Liver (tissue), 8 donors: ENCODE measurements at regions not wholly inside any gene's neighbourhood (a gene's known extent, or its start where the extent isn't known, plus 50 kb on each side); places are given as distances from the start of the nearest gene placed in this dataset.

Source experiments
- DNase-seq: peaks from one replicate; pipeline ENCODE4 v3.0.0-alpha.2; 2017; ENCODE audit warnings: low spot score
- H3K27ac ChIP-seq, 2 donors: one replicate each; pipeline ENCODE4 v1.7.0; 2013; ENCODE audit warnings: inconsistent platforms in 2 of 2, low read length in 2 of 2, control low read depth in 1 of 2, low read depth in 1 of 2, mild to moderate bottlenecking in 1 of 2
- H3K27me3 ChIP-seq, 4 donors: one replicate each; pipeline versions ENCODE4 v1.6.1 to v1.7.0; 2013; ENCODE audit warnings: low read length in 3 of 4, inconsistent platforms in 1 of 4, mild to moderate bottlenecking in 1 of 4, moderate library complexity in 1 of 4; ENCODE audit not compliant: control insufficient read depth in 4 of 4, insufficient read depth in 4 of 4
- H3K36me3 ChIP-seq, 4 donors: one replicate each; pipeline versions ENCODE4 v1.6.1 to v1.7.0; 2013; ENCODE audit warnings: low read length in 3 of 4, mild to moderate bottlenecking in 3 of 4, low read depth in 1 of 4, moderate library complexity in 1 of 4; ENCODE audit not compliant: control insufficient read depth in 4 of 4, insufficient read depth in 3 of 4
- H3K4me1 ChIP-seq, 4 donors: one replicate each; pipeline versions ENCODE4 v1.6.1 to v1.7.0; 2013; ENCODE audit warnings: low read length in 3 of 4, mild to moderate bottlenecking in 3 of 4, moderate library complexity in 1 of 4; ENCODE audit not compliant: control insufficient read depth in 4 of 4, insufficient read depth in 4 of 4
- H3K4me3 ChIP-seq, 3 donors: one replicate each; pipeline versions ENCODE4 v1.6.1 to v1.7.0; 2013; ENCODE audit warnings: low read length in 3 of 3, control low read depth in 1 of 3, low read depth in 1 of 3, mild to moderate bottlenecking in 1 of 3
- H3K9ac ChIP-seq, 2 donors: one replicate each; pipeline ENCODE4 v1.7.0; 2013; ENCODE audit warnings: low read length in 2 of 2, mild to moderate bottlenecking in 2 of 2, moderate library complexity in 2 of 2, control low read depth in 1 of 2, low read depth in 1 of 2
- H3K9me3 ChIP-seq, 4 donors: one replicate each; pipeline versions ENCODE4 v1.6.1 to v1.7.0; 2013; ENCODE audit warnings: low read length in 3 of 4; ENCODE audit not compliant: control insufficient read depth in 4 of 4
- ATF3 ChIP-seq: IDR thresholded peaks from 2 replicates; pipeline ENCODE4 v1.6.1; 2016; ENCODE audit warnings: antibody characterized with exemption
- EGR1 ChIP-seq, 2 donors: IDR thresholded peaks; 2 replicates each; pipeline ENCODE4 v1.6.1; 2016 to 2018; ENCODE audit warnings: antibody characterized with exemption in 2 of 2, low read depth in 2 of 2
- FOXA1 ChIP-seq: IDR thresholded peaks from 2 replicates; pipeline ENCODE4 v1.6.1; 2016; ENCODE audit warnings: antibody characterized with exemption
- FOXA2 ChIP-seq: IDR thresholded peaks from 2 replicates; pipeline ENCODE4 v1.6.1; 2016; ENCODE audit warnings: antibody characterized with exemption
- GABPA ChIP-seq, 2 donors: IDR thresholded peaks in 1 of 2; conservative IDR thresholded peaks in 1 of 2; 2 replicates each; pipeline ENCODE4 v1.6.1; 2016; ENCODE audit warnings: antibody characterized with exemption in 2 of 2, mild to moderate bottlenecking in 1 of 2, moderate library complexity in 1 of 2
- HNF4A ChIP-seq, 2 donors: conservative IDR thresholded peaks; 2 replicates each; pipeline ENCODE4 v1.6.1; 2016; ENCODE audit warnings: antibody characterized with exemption in 2 of 2, mild to moderate bottlenecking in 2 of 2
- HNF4G ChIP-seq: IDR thresholded peaks from 2 replicates; pipeline ENCODE4 v1.6.1; 2016; ENCODE audit warnings: antibody characterized with exemption
- JUND ChIP-seq, 2 donors: IDR thresholded peaks; 2 replicates each; pipeline ENCODE4 v1.6.1; 2016; ENCODE audit warnings: antibody characterized with exemption in 2 of 2
- MAX ChIP-seq: IDR thresholded peaks from 2 replicates; pipeline ENCODE4 v1.6.1; 2016; ENCODE audit warnings: antibody characterized with exemption
- NR2F2 ChIP-seq: IDR thresholded peaks from 2 replicates; pipeline ENCODE4 v1.6.1; 2016; ENCODE audit warnings: antibody characterized with exemption
- RAD21 ChIP-seq, 2 donors: IDR thresholded peaks; 2 replicates each; pipeline ENCODE4 v1.6.1; 2016; ENCODE audit warnings: antibody characterized with exemption in 2 of 2, mild to moderate bottlenecking in 2 of 2
- RXRA ChIP-seq, 2 donors: IDR thresholded peaks; 2 replicates each; pipeline ENCODE4 v1.6.1; 2017 to 2018; ENCODE audit warnings: antibody characterized with exemption in 2 of 2, mild to moderate bottlenecking in 1 of 2
- SP1 ChIP-seq: IDR thresholded peaks from 2 replicates; pipeline ENCODE4 v1.6.1; 2018; ENCODE audit warnings: antibody characterized with exemption, mild to moderate bottlenecking
- YY1 ChIP-seq: IDR thresholded peaks from 2 replicates; pipeline ENCODE4 v1.6.1; 2016; ENCODE audit warnings: antibody characterized with exemption, mild to moderate bottlenecking
- ZBTB33 ChIP-seq: IDR thresholded peaks from 2 replicates; pipeline ENCODE4 v1.6.1; 2016; ENCODE audit warnings: antibody characterized with exemption
- WGBS: extraction: QIAGEN DNeasy Blood & Tissue Kit; methylation state at CpG from one replicate; pipeline ENCODE4 v1.1.7; 2013; 5-methylcytosine and 5-hydroxymethylcytosine counted together
- TF ChIP-seq, protein P1 (sequence below): IDR thresholded peaks from 2 replicates; pipeline ENCODE4 v1.6.1; 2016; ENCODE audit warnings: antibody characterized with exemption, mild to moderate bottlenecking
- TF ChIP-seq, protein P2 (sequence below): fragments of 150-350 bp; IDR thresholded peaks from 2 replicates; pipeline ENCODE4 v1.5.1; 2017; ENCODE audit warnings: improper control_type of control experiment, low read depth, low read length; ENCODE audit not compliant: missing input control
- donor health status: healthy.
- donor health status: healthy.
- donor health status: healthy.
- donor health status: healthy.
- donor health status: healthy.

GRCh38 chr2:145909766-145910165 is 1389.8 kb upstream of the ZEB2 start:
- H3K4me3 ChIP-seq = no peak overlapping the region
- no peak overlapping the region for H3K27ac ChIP-seq
- no peak for TF ChIP-seq MAX
- TF ChIP-seq GABPA (IDR thresholded peaks at IDR 0.05 in 1 of 2, conservative IDR thresholded peaks at IDR 0.05 in 1 of 2) = no peak
- TF ChIP-seq RXRA (IDR thresholded peaks at IDR 0.05) = no peak
- TF ChIP-seq, protein P1, sequence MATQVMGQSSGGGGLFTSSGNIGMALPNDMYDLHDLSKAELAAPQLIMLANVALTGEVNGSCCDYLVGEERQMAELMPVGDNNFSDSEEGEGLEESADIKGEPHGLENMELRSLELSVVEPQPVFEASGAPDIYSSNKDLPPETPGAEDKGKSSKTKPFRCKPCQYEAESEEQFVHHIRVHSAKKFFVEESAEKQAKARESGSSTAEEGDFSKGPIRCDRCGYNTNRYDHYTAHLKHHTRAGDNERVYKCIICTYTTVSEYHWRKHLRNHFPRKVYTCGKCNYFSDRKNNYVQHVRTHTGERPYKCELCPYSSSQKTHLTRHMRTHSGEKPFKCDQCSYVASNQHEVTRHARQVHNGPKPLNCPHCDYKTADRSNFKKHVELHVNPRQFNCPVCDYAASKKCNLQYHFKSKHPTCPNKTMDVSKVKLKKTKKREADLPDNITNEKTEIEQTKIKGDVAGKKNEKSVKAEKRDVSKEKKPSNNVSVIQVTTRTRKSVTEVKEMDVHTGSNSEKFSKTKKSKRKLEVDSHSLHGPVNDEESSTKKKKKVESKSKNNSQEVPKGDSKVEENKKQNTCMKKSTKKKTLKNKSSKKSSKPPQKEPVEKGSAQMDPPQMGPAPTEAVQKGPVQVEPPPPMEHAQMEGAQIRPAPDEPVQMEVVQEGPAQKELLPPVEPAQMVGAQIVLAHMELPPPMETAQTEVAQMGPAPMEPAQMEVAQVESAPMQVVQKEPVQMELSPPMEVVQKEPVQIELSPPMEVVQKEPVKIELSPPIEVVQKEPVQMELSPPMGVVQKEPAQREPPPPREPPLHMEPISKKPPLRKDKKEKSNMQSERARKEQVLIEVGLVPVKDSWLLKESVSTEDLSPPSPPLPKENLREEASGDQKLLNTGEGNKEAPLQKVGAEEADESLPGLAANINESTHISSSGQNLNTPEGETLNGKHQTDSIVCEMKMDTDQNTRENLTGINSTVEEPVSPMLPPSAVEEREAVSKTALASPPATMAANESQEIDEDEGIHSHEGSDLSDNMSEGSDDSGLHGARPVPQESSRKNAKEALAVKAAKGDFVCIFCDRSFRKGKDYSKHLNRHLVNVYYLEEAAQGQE = no peak
- TF ChIP-seq SP1 = no peak
- no peak for TF ChIP-seq EGR1 (IDR thresholded peaks at IDR 0.05; ENCODE audit: low read depth in 2 of 2)
- TF ChIP-seq FOXA2 = no peak
- TF ChIP-seq, protein P2, sequence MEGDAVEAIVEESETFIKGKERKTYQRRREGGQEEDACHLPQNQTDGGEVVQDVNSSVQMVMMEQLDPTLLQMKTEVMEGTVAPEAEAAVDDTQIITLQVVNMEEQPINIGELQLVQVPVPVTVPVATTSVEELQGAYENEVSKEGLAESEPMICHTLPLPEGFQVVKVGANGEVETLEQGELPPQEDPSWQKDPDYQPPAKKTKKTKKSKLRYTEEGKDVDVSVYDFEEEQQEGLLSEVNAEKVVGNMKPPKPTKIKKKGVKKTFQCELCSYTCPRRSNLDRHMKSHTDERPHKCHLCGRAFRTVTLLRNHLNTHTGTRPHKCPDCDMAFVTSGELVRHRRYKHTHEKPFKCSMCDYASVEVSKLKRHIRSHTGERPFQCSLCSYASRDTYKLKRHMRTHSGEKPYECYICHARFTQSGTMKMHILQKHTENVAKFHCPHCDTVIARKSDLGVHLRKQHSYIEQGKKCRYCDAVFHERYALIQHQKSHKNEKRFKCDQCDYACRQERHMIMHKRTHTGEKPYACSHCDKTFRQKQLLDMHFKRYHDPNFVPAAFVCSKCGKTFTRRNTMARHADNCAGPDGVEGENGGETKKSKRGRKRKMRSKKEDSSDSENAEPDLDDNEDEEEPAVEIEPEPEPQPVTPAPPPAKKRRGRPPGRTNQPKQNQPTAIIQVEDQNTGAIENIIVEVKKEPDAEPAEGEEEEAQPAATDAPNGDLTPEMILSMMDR = no peak
- no peak for TF ChIP-seq RAD21 (IDR thresholded peaks at IDR 0.05)
- no peak for TF ChIP-seq YY1
- no peak for TF ChIP-seq FOXA1
- no peak for TF ChIP-seq ZBTB33
- no peak for TF ChIP-seq HNF4A (conservative IDR thresholded peaks at IDR 0.05)
- no peak for TF ChIP-seq JUND (IDR thresholded peaks at IDR 0.05)
- no peak for TF ChIP-seq ATF3
- H3K36me3 ChIP-seq = no peaks in the 10 kb centered on the region
- no peaks in the 10 kb centered on the region for H3K27me3 ChIP-seq
- H3K9ac ChIP-seq = no peak overlapping the region
- H3K9me3 ChIP-seq = no peaks in the 10 kb centered on the region
- peaks cover 0 to 5% (median 0%) of the 10 kb centered on the region in 4 donors for H3K4me1 ChIP-seq
- DNase-seq = no peak

DNA sequence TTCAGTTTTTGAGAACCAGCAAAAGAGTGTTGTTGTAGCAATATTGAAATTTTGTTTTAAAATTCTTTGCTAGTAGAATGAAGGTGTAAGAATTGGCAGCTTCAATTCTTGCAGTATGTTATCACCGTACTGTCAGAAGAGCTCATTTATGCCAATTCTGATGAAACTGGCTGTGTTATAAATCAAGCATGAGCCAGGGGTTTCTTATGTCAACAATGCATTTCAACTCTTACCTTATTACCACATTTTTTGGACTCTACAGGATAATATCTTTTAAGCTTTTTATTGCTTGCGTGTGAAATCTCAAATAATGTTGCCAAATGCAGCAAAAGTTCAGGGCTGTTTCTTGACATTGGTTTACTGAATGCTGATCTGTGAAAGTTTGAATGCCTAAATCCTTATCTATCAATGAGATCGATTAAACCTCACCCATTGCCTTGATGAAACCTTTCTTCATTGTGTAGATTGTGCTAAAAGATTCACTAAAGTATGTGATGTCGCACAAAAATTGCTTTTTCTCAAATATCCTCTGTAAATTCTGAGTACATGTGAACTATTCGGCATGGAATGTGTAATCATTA is 1389.3 kb upstream of the ZEB2 start:
- Histone ChIP-seq H3K4me1 (peaks cover 0 to 5% (median 0%) of the 10 kb centered on the region in 4 donors), H3K27ac (no peak overlapping the region), H3K27me3 (no peaks in the 10 kb centered on the region), H3K9me3 (no peaks in the 10 kb centered on the region), H3K4me3 (no peak overlapping the region), H3K9ac (no peak overlapping the region), H3K36me3 (no peaks in the 10 kb centered on the region)
- DNase-seq = no peak
- 59% methylated on average over 5 of the region's 5 CpGs for WGBS
- no peak for TF ChIP-seq ZBTB33
- TF ChIP-seq RXRA (IDR thresholded peaks at IDR 0.05) = peak in 1 of 2 donors; percentile 35
- no peak for TF ChIP-seq JUND (IDR thresholded peaks at IDR 0.05)
- no peak for TF ChIP-seq EGR1 (IDR thresholded peaks at IDR 0.05; ENCODE audit: low read depth in 2 of 2)
- TF ChIP-seq FOXA1 = no peak
- TF ChIP-seq NR2F2 = no peak
- TF ChIP-seq ATF3 = no peak
- peak in 1 of 2 donors; percentile 10 for TF ChIP-seq HNF4A (conservative IDR thresholded peaks at IDR 0.05)
- no peak for TF ChIP-seq YY1
- TF ChIP-seq, protein P1 = no peak
- no peak for TF ChIP-seq HNF4G
- TF ChIP-seq MAX = no peak
